Caco-2 (cell line): ENCODE measurements at regions not wholly inside any gene's neighbourhood (a gene's known extent, or its start where the extent isn't known, plus 50 kb on each side); places are given as distances from the start of the nearest gene placed in this dataset.
A peak's percentile ranks its signal among the peaks of the same experiment; 100 is the strongest.

Experiments used
- BruUV-seq: library from RNA; stranded (reverse); fragments of 400-500 nt; replicated peaks from 2 replicates; lab custom pipeline; 2021; lab: Mats Ljungman, UMichigan
- CTCF ChIA-PET: fragments of 300-600 bp; sonication (Branson Sonifier 250); formaldehyde crosslinking; loops from one replicate; lab custom pipeline; 2022; ENCODE audit warnings: antibody characterized with exemption; lab: Charles Lee
- POLR2A ChIA-PET: fragments of 300-600 bp; sonication (Branson Sonifier 250); formaldehyde crosslinking; loops from one replicate; lab custom pipeline; 2022; ENCODE audit warnings: antibody characterized with exemption; lab: Charles Lee
- DNase-seq, 2 experiments: peaks; one replicate each; pipeline versions ENCODE4 v3.0.0 to v3.0.0-alpha.2; 2020 to 2022
- H3K27me3 ChIP-seq: replicated peaks from 2 replicates; pipeline ENCODE4 v1.6.0; 2011; ENCODE audit warnings: low read length; ENCODE audit not compliant: control insufficient read depth, insufficient read depth
- H3K36me3 ChIP-seq: 2 replicates; pipeline ENCODE4 v1.5.1; 2011; ENCODE audit warnings: low read length; ENCODE audit not compliant: control insufficient read depth, insufficient read depth
- H3K4me1 ChIP-seq: fragments of 250-450 bp; sonication (Bioruptor Pico); 2 replicates; pipeline ENCODE4 v1.5.1; 2020; ENCODE audit warnings: mild to moderate bottlenecking
- H3K4me3 ChIP-seq: 2 replicates; pipeline ENCODE4 v1.5.1; 2011; ENCODE audit warnings: low read depth, mild to moderate bottlenecking, control low read depth, low read length
- H3K9me3 ChIP-seq: fragments of 250-450 bp; sonication (Bioruptor Pico); 2 replicates; pipeline ENCODE4 v1.5.1; 2020; ENCODE audit warnings: mild to moderate bottlenecking, moderate library complexity
- H3K27ac Mint-ChIP-seq: one replicate; pipeline ENCODE4 v1.8.0; 2022; ENCODE audit warnings: mixed read lengths; ENCODE audit not compliant: unreplicated experiment
- H3K27me3 Mint-ChIP-seq: one replicate; pipeline ENCODE4 v1.8.0; 2022; ENCODE audit warnings: mixed read lengths; ENCODE audit not compliant: insufficient read depth, unreplicated experiment
- H3K36me3 Mint-ChIP-seq: one replicate; pipeline ENCODE4 v1.8.0; 2022; ENCODE audit warnings: mild to moderate bottlenecking, mixed read lengths; ENCODE audit not compliant: insufficient read depth, unreplicated experiment
- H3K4me1 Mint-ChIP-seq: one replicate; pipeline ENCODE4 v1.8.0; 2022; ENCODE audit warnings: low read depth, mixed read lengths; ENCODE audit not compliant: unreplicated experiment
- H3K4me3 Mint-ChIP-seq: one replicate; pipeline ENCODE4 v1.8.0; 2022; ENCODE audit warnings: mild to moderate bottlenecking, moderate library complexity, mixed read lengths; ENCODE audit not compliant: unreplicated experiment
- H3K9me3 Mint-ChIP-seq: one replicate; pipeline ENCODE4 v1.8.0; 2022; ENCODE audit warnings: mixed read lengths; ENCODE audit not compliant: unreplicated experiment
- CTCF ChIP-seq, 2 experiments: fragments of 200-600 bp in 1 of 2; IDR thresholded peaks; 1 replicate in 1 of 2; 2 replicates in 1 of 2; pipeline versions ENCODE4 v1.5.1 to v1.8.0; 2011 to 2022; ENCODE audit warnings: antibody characterized with exemption in 1 of 2, control low read depth in 1 of 2, inconsistent platforms in 1 of 2, low read depth in 1 of 2, low read length in 1 of 2, mild to moderate bottlenecking in 1 of 2, moderate library complexity in 1 of 2; ENCODE audit not compliant: insufficient read depth in 1 of 2, severe bottlenecking in 1 of 2, unreplicated experiment in 1 of 2
- intact Hi-C: fragments of 100-400 bp; cut with micrococcal nuclease; formaldehyde crosslinking; loops from one replicate; pipeline ENCODE4 v1.10.0; 2022; ENCODE audit not compliant: unreplicated experiment

GRCh38 chr13:70809588-70809987 is 701.3 kb upstream of the KLHL1 start:
- no peak for DNase-seq
- Mint-ChIP-seq H3K4me1 (no peaks in the 10 kb centered on the region), H3K9me3 (no peaks in the 10 kb centered on the region), H3K4me3 (no peak overlapping the region), H3K27me3 (no peaks in the 10 kb centered on the region), H3K27ac (no peak overlapping the region), H3K36me3 (no peaks in the 10 kb centered on the region)
- Histone ChIP-seq H3K9me3 (no peaks in the 10 kb centered on the region), H3K36me3 (no peaks in the 10 kb centered on the region), H3K27me3 (no peaks in the 10 kb centered on the region), H3K4me1 (no peaks in the 10 kb centered on the region), H3K4me3 (no peak overlapping the region)
- no TSS peak for BruUV-seq
- POLR2A ChIA-PET: no interaction called here
- CTCF ChIA-PET: no interaction called here
- intact Hi-C loops: no loop called here
- TF ChIP-seq CTCF (IDR thresholded peaks at IDR 0.05; ENCODE audit: insufficient read depth in 1 of 2, low read depth in 1 of 2, low read length in 1 of 2, severe bottlenecking in 1 of 2, unreplicated experiment in 1 of 2): no peak

GRCh38 chr13:70798385-70798784 is 690.1 kb upstream of the KLHL1 start:
- no peak for DNase-seq
- ChIA-PET POLR2A (no interaction called here), CTCF (no interaction called here)
- Histone ChIP-seq H3K4me1 (no peaks in the 10 kb centered on the region), H3K9me3 (no peaks in the 10 kb centered on the region), H3K36me3 (no peaks in the 10 kb centered on the region), H3K27me3 (no peaks in the 10 kb centered on the region), H3K4me3 (no peak overlapping the region)
- Mint-ChIP-seq H3K4me1 (no peaks in the 10 kb centered on the region), H3K36me3 (no peaks in the 10 kb centered on the region), H3K9me3 (no peaks in the 10 kb centered on the region), H3K4me3 (no peak overlapping the region), H3K27ac (no peak overlapping the region), H3K27me3 (no peaks in the 10 kb centered on the region)
- intact Hi-C loops: loop anchor here (5.0 kb wide), 2 partner anchors 164 to 339 kb away; no protein-coding TSS in a partner anchor
- TF ChIP-seq CTCF (IDR thresholded peaks at IDR 0.05; ENCODE audit: insufficient read depth in 1 of 2, low read depth in 1 of 2, low read length in 1 of 2, severe bottlenecking in 1 of 2, unreplicated experiment in 1 of 2): no peak
- BruUV-seq: no TSS peak

GRCh38 chr13:70795484-70795883 is 687.2 kb upstream of the KLHL1 start:
- no peaks in the 10 kb centered on the region for H3K36me3 Mint-ChIP-seq
- H3K4me3 ChIP-seq: no peak overlapping the region
- intact Hi-C loops: loop anchor here (5.0 kb wide), 2 partner anchors 167 to 342 kb away; no protein-coding TSS in a partner anchor
- no peaks in the 10 kb centered on the region for H3K9me3 Mint-ChIP-seq
- TF ChIP-seq CTCF (IDR thresholded peaks at IDR 0.05; ENCODE audit: insufficient read depth in 1 of 2, low read depth in 1 of 2, low read length in 1 of 2, severe bottlenecking in 1 of 2, unreplicated experiment in 1 of 2): peak in 1 of 2 experiments; percentile 29
- POLR2A ChIA-PET: no interaction called here
- CTCF ChIA-PET: no interaction called here
- no peak overlapping the region for H3K27ac Mint-ChIP-seq
- H3K4me1 ChIP-seq: no peaks in the 10 kb centered on the region
- H3K27me3 Mint-ChIP-seq: no peaks in the 10 kb centered on the region
- H3K9me3 ChIP-seq: no peaks in the 10 kb centered on the region
- BruUV-seq: no TSS peak
- no peaks in the 10 kb centered on the region for H3K36me3 ChIP-seq
- H3K4me1 Mint-ChIP-seq: no peaks in the 10 kb centered on the region
- no peak overlapping the region for H3K4me3 Mint-ChIP-seq
- DNase-seq: no peak
- no peaks in the 10 kb centered on the region for H3K27me3 ChIP-seq
